ENCODE measurements at regions not wholly inside any gene's neighbourhood (a gene's known extent, or its start where the extent isn't known, plus 50 kb on each side); places are given as distances from the start of the nearest gene placed in this dataset.

GRCh38 chr18:24814521-24814920 lies 354.1 kb downstream of the HRH4 start:
- TF ChIP-seq CTCF (IDR thresholded peaks at IDR 0.05) (no peak), EZH2 (IDR thresholded peaks at IDR 0.05; ENCODE audit: borderline replicate concordance, insufficient read depth, low read depth, low read length, poor library complexity, severe bottlenecking) (no peak)

All from B cell (primary cell).